Suppressor macrophage treated with lipopolysaccharide for 1 hour (primary cell): ENCODE measurements at regions not wholly inside any gene's neighbourhood (a gene's known extent, or its start where the extent isn't known, plus 50 kb on each side); places are given as distances from the start of the nearest gene placed in this dataset.
"Not testable (repeated sequence)": the region's sequence is repeated elsewhere in the genome, so short reads cannot be mapped to it uniquely, and the experiment has no call there.

ENCODE experiments used
- DNase-seq, 3 donors: peaks; one replicate each; pipeline ENCODE4 v3.0.0-alpha.2; 2020 to 2022

DNA sequence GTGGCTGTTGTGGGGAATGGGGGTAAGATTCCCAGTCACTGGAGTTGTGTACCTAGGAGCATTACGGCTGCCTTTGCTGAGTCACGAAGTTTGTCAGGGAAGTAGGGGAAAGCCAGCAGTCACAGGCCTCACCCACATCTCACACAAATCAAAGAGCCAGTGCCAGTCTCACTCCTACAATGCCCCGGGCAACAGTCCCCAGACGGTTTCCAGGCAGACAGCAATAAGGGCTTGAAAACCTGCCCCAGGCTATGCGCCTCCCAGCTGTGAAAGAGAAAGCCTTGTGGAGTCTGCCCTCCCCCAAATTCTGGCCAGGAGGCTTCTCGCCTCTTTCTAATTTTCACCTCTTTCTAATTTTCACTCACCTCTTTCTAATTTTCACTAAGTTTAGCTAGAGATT is 142.3 kb upstream of the EDNRB start:
- no peak for DNase-seq

DNA sequence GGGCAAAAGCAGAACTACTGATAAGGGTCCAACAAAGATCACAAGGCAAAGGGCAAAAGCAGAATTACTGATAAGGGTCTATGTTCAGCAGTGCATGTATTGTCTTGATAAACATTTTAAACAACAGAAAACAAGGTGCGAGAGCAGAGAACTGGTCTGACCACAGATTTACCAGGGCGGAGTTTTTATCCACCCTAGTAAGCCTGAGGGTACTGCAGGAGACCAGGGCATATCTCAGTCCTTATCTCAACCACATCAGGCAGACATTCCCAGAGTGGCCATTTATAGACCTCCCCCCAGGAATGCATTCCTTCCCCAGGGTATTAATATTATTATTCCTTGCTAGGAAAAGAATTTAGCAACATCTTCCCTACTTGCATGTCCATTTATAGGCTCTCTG is 138.2 kb upstream of the EDNRB start:
- not testable (repeated sequence) for DNase-seq

DNA sequence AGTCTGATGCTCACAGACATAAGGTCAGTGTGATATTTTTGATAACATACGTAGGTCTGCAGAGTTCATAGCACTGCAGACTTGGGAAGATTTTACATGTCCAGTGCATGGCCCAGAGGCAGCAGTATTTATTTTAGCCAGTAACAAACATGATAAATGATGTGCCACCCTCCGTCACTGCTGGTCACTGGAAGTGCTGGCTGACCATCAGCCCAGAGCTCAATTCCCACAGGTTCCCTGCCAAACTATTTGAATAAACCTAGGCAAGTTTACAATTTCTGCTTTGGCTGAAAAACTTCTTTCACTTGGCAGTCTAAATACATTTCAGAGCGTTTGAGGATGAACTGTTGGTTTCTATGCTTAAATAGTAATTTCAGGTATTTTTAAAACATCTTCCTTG is 135.5 kb upstream of the EDNRB start:
- DNase-seq, result no peak

DNA sequence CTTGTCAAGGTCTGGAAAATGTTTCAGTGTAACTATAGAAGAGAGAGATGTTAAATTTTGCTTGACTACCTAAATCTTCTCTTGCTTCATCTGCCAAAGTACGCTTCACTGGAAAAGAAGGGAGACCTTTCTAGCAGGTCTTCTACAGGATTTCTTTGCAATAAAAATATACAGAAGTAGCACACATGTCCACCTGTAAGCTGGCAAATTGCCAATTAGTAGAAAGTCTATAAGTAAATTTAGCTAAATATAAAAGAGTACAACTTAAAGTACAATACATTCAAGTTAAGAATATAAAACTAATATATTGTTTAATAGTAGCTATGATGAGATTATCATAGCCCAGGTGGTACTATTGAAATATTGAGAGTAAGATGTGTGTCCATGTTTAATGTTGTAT is 128.5 kb upstream of the EDNRB start:
- DNase-seq, result no peak

DNA sequence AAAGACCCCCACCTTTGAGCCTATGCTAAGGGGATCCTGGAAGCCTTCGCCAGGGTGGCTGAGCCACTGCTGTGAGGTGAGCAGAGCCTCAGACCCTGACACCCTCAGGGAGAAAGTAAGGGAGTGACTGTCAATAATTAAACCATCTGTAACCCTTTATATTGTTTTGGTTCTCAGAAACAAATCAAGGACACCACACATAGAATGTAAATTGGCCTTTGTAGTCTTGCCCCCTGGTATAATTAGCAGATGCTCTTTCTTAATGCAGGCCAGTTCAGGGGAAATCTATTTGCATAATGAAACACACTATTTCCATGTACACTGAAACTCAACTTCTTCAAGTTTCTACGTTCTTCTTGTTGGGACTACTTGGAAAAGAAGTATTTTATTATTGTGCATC is 127.7 kb upstream of the EDNRB start:
- DNase-seq, result no peak

DNA sequence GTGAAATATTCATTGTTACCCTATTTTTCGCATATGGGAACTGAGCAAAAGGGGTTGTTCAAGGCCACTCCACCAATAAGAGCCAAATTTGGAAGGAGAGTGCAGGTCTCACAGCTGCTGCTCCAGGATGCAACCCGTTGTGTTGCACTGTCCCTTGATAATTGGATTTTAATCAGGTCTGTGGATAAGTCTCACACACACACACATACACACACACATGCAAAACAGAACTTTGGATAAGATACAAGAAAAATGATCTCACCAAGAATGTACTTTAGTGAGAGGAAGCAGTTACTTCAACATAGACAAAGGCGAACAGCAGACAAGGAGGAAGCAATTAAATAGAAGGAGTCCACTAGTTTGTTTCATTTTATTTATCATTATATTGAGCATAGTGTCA is 127.3 kb upstream of the EDNRB start:
- no peak for DNase-seq

DNA sequence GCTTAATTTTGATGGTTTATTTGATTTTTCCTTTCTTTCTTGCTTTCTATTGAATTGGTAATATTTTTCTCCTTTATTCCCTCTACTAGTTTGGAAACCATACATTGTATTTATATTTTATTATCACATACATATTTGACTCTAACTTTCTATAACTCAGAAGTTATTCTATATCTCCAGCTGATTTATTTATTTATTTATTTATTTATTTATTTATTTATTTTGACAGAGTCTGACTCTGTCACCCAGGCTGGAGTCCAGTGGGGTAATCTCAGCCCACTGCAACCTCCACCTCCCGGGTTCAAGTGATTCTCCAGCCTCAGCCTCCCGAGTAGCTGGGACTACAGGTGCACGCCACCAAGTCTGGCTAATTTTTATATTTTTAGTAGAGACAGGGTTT is 122.7 kb upstream of the EDNRB start:
- not testable (repeated sequence) for DNase-seq

DNA sequence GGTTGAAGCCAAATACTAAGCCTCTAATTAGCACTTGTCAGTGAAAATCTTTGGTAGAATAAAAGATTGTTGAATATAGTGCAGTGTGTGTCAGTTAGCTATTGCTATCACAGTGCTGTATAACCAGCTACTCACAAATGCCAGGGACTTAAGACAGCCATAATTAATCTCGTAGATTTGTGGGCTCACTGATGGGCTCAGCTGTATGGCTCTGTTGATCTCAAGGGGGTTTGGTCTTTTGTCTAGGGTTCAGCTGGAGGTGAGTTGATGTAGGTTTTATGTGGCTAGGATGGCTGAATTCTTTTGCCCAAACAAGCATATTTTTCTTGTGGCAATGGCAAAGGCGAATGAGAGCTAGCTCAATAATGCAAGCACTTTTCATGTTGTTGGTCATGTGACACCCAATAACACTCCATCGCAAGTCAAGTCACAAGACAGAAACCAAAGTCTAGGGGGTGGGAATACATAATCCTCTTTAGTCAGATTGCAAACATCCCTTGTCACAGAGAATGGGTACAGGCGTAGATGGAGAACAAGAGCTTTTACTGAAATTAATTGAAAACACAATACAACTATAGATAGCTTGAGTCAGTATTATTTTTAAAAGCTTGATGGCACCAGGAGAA is 121.7 kb upstream of the EDNRB start:
- no peak for DNase-seq

DNA sequence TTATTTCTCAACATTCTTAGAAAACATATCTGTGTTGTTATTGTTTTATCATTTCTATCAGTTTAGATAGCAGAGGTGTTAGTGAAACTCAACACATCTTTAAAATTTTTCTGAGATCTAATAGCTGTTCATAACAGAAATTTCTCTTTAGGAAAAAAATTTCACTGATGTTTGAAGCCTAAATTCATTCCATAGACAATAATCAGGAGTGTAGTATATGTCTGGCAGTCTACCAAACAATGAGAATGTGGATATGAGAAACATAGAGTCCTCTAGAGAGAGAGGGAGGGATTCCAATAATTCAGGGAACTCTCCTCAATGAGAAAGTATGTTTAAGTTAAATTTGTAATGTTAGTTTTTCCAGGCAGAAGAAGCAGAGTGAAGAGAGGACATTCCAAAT is 118.2 kb upstream of the EDNRB start:
- no peak for DNase-seq

DNA sequence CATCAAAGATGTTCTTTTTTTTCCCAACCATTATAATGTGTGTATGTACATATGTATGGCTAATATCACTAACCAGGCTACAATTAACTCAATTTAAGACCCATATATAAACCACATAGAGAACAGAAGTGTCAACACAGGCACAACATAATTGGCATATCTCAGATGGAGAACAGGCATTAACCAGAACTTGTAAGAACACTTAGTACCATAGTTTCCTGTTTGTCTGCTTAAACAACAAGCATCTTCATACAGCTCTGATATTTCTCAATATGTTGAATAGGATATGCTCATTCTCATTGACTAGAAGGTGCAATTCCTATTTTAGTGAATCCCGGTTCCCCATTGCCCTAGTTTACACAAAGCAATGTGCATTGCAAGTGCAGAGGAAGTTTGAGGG is 116.9 kb upstream of the EDNRB start:
- DNase-seq, result no peak

DNA sequence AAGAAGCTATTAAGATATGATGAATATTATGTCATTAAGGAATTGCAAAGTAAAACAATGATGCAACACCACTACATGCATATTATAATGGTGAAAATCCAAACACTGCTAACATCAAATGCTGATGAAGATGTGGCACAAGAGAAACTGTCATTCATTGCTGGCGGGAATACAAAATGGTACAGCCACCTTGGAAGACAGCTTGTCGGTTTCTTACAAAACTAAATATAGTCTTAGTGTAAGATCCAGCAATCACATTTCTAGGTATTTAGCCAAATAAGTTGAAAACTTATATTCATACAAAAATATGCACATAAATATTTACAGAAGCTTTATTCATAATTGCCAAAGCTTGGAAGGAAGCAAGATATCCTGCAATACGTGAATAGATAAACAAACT is 114.9 kb upstream of the EDNRB start:
- DNase-seq, result no peak

DNA sequence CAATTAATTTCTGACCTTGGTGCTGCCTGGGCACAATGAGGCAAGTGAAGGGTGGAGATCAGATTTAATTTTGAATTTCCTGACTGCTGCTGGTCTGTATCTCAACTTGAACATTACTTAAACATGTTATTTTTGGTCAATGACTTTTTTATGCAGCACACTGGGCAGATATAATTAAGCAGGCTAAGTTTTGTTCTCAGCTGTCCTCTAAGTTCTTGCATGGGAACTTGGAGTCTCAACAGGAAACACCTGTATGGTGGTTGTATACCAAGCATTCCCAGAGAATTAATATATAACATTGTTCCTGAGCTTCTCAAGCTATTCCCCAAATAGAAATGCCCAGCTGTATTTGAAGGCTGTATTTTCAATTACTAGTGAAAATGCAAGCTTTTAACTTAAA is 113.5 kb upstream of the EDNRB start:
- DNase-seq, result no peak

DNA sequence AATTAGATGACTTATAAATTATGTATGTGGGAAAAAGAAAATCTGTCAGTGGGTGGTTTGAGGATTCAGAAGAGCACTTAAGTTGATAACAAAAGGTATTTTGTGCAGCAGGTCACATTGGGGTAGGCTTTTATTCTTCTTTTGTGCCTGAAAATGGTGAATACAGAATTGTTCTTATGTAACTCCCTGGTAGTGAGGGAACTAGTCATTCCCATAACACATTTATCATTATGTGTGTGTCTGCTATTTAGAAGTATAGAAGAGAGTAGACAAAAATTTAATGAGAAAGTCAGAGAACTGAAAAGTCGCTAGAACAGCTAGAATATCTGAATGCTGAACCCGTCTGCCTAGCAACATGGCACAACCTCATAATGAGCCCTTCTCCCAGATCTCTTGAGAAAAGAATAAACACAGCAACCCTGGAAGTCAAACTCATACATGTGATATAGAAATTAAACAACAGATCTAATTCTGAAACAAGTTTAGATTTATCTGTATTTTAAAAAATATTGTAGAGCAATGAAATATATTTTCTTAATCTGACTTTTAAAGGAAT is 111.8 kb upstream of the EDNRB start:
- no peak for DNase-seq

DNA sequence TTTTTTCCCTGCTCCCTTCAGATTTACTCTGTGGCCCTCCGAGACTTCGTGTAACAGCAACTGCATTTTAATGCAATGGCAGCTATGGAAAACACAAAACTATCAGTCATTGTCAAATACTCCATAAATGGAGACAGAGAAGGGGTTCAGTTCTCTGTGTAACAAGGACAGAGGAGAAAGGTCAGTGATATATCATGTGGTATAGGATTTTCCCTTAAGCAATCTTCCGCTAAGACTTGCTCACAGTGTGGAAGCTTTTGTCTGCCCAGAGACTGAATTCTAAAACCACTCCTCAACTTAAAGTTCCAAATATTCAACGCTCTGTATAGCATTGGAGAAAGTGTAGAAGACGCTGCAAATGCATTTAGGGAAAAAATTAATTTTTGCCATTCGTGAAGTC is 111.3 kb upstream of the EDNRB start:
- DNase-seq, result no peak

DNA sequence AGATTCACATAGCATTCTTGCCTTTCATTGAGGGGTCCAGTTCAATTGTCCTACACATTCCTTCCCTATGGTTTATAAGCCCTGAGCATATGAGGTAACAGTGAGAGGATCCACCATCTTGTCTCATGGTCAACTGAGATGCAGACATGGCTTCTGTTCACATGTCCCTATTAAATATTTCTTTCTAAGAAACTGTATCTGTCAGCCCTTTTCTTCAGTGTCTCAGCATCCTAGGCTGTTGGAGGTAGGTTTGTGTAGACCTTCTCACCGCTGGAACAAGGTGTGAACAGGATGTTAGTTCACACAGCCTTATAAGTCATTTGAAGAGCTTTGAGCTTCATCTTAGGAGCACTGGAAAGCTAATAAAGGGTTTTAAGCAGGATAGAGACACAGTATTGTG is 110.3 kb upstream of the EDNRB start:
- DNase-seq, result no peak

DNA sequence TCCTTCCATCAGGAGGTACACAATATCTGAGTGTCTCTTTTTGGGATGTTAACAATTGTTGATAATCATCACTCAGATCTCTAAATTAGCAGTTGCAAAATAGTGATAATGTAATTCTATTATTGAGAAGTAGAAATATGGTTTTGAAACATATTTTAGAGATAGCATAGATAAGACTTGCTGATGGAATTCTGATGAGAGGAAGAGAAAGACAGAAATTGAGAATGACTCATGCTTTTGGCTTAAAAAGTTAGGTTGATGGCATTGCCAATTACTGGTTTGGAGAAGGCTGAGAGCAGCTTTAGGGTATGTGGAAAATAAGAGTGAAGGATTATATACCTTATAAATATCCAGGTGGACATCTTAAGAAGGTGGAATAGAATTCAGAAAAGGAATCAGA is 106.4 kb upstream of the EDNRB start:
- DNase-seq, result no peak

DNA sequence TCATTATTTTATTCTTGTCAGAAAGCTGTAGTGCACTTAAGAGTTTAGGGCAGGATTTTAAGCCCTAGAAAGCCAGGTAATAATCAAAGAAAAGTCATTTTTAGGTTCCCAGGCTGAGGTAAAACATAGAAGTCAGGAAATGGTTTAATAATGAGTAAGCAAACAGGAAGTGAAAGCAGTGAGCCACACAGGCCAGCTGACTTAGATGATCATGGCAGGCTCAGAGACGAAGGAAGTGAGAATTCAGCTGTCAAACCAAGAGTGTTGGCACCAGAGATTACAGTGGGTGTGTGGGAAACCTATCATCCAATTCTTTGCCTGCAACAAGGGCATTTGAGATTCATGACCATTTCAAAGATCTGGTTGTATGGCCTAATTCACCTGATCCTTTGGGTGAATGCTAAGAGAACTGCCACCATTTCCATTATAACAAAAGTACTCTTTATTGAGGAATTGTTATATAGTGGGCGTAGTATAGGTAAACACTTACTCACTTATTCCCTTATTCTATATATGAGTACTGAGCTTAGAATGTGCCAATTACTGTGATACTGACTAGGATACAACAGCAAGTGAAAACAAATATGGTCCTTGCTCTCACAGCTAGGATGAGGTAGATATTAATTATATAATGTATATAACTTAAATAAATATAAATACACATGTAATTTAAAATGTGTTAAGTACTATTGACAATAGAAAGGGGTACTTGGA is 103.7 kb upstream of the EDNRB start:
- DNase-seq, result peak; percentile 83 to 92 (median 90)

DNA sequence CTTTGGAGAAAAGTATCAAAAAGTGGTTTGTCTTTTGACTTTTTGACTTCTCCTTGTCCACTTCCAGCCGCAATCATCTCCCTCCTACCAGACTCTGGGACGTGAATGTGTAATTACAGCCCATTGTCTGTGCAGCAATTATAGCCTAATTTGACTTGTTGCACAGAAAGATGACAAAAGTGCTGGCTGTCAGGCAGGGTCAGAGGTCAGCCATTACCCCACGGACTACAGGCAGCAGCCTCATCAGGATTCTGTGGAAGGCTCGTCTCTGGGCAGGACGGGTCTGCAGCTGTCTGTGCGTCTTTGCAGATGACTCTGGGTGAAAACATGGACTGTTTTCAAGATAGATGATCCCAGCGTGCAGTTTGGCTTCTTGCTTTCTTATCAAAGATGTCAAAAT is 102.2 kb upstream of the EDNRB start:
- no peak for DNase-seq

DNA sequence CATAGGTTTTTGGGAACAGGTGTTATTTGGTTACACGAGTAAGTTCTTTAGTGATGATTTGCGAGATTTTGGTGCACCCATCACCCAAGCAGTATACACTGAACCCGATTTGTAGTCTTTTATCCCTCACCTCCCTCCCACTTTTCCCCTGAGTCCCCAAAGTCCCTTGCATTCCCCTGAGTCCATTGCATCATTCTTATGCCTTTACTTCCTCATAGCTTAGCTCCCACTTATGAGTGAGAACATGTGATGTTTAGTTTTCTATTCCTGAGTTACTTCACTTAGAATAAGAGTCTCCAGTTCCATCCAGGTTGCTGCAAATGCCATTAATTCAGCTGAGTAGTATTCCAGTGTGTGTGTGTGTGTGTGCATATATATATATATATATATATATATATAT is 97.2 kb upstream of the EDNRB start:
- DNase-seq, result peak; percentile 72 to 84 (median 74)

DNA sequence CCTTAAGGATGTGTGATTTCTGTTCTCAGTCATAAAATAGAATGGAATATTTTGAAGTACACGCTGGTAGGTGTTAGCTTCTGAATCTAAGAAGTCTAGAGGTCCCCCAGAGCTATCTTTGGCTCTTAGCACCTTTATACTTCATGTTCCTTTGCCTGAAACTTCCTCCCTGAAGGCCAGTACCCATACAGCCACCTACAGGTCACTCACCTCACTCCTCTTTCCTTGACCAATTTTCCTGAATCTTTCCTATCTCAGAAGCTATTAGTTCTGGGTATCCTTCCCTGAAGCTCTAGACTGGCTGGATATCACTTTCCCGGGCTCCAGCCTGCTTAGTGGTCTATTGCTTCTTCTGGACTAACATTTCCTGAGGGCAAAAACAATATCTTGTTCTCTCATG is 93.4 kb upstream of the EDNRB start:
- no peak for DNase-seq

DNA sequence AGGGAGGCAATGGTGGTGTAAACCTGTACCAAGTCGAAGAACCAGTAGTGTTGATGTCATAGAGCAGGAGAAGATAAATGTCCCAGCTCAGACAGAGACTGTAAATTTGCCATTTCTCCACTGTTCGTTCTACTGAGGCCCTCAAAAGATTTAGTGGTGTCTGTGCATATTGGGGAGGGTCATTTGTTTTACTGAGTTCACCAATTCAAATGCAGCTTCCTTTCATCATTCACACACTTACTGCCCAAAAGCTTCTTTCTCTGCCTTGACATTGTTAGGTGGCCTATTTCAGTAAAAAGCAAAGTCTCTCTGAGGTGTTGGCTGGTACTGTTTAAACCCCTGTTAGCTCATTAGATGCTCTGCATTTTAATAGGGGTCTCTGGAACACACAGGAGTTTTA is 86.2 kb upstream of the EDNRB start:
- DNase-seq, result no peak

DNA sequence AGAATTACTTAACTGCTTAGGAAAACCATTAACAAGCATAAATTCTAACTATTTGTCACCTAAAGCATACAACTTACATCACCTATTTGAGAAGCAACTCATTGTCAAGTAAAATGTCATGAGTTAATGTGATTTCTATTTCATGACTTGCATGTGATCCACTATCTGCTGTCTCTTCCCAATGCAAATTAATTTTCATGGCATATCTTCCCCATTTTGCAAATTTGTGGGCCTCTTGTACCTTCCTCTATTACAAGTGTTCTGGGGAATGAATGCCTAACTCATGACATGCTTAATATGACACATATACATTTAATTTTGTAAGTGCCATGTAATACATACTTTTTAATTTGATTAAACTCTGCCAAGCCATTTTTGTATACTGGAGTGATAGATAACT is 81.1 kb upstream of the EDNRB start:
- peak in 2 of 3 donors; percentile 47 to 66 for DNase-seq

DNA sequence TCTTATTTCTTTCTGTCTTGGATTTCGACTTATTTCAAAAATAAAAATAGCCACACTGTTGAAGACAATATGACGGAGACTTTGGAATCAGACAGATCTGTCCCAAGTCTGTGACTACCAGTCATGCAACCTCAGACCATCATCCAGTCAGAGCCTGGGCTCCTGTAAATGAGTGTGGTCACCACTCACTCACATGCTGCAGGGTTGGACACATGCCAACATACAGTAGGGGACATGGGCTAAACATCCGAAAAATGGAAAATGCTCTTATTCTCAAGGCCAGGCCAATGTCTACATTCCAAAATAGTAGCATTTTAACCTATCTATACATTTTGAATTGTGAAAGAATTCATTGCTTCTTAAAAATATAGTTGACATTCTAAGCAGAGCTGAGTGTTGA is 75.5 kb upstream of the EDNRB start:
- DNase-seq, result no peak

DNA sequence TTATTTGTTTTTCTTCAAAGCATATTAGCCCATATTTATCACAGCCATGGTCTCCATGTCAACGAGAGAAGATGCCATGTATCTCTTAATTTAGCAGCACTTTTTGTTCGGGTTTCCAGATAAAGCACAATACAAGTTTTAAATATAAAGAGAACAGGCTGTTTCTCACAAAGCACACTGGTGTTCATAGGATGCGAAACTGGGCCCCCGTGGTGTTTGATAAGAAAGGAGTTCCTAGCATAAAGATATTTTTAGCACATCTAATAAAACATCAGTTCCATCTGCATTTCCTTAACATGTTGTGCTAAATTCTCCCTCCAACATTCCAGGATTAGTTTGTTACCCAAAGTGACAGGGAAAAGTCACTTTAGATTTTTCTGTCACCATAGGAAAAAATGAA is 72.4 kb upstream of the EDNRB start:
- no peak for DNase-seq

DNA sequence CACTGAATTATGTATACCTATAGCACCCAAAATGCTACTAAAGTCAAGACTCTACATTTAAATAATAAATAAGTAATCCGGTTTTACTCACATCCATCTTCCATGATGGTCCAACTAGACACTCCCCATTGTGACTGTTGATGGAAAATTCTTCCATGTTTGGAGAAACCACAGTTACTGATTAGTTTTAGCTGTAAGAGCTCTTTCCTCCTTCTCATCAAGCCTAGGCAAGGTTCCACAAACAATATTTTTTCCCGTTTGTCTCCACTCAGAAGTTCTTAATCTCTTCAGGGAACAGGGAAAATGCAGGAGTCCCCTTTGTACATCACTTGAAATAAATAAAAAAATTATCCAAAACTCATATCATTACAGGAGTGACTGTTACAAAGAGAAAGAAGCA is 70.7 kb upstream of the EDNRB start:
- DNase-seq, result no peak
